ENCODE measurements at regions not wholly inside any gene's neighbourhood (a gene's known extent, or its start where the extent isn't known, plus 50 kb on each side); places are given as distances from the start of the nearest gene placed in this dataset.

GRCh38 chr14:101453225-101453624 lies 108.1 kb upstream of the DIO3 start:
- DNase-seq (ENCODE audit: low spot score): no peak

GRCh38 chr14:101454229-101454628 lies 107.1 kb upstream of the DIO3 start:
- DNase-seq (ENCODE audit: low spot score): no peak

GRCh38 chr14:101456246-101457175 lies 104.8 kb upstream of the DIO3 start:
- no peak for DNase-seq (ENCODE audit: low spot score)

- no peak for DNase-seq (ENCODE audit: low spot score)
Observed at GRCh38 chr14:101457301-101457935, 103.9 kb upstream of the DIO3 start.

GRCh38 chr14:101457936-101458740 lies 103.2 kb upstream of the DIO3 start:
- no peak for DNase-seq (ENCODE audit: low spot score)

- DNase-seq (ENCODE audit: low spot score): no peak
Observed at GRCh38 chr14:101458741-101459550, 102.3 kb upstream of the DIO3 start.

GRCh38 chr14:101459551-101459900 lies 101.8 kb upstream of the DIO3 start:
- no peak for DNase-seq (ENCODE audit: low spot score)

- no peak for DNase-seq (ENCODE audit: low spot score)
Observed at GRCh38 chr14:101460521-101460920, 100.8 kb upstream of the DIO3 start.

GRCh38 chr14:101460986-101461750 lies 100.1 kb upstream of the DIO3 start:
- no peak for DNase-seq (ENCODE audit: low spot score)

- DNase-seq (ENCODE audit: low spot score): no peak
Observed at GRCh38 chr14:101461891-101462290, 99.4 kb upstream of the DIO3 start.

GRCh38 chr14:101462726-101463565 lies 98.3 kb upstream of the DIO3 start:
- no peak for DNase-seq (ENCODE audit: low spot score)

GRCh38 chr14:101463566-101464171 lies 97.6 kb upstream of the DIO3 start:
- no peak for DNase-seq (ENCODE audit: low spot score)

- no peak for DNase-seq (ENCODE audit: low spot score)
Observed at GRCh38 chr14:101464310-101464983, 96.8 kb upstream of the DIO3 start.

- DNase-seq (ENCODE audit: low spot score): no peak
Observed at GRCh38 chr14:101464984-101465794, 96.1 kb upstream of the DIO3 start.

GRCh38 chr14:101465795-101466448 lies 95.4 kb upstream of the DIO3 start:
- no peak for DNase-seq (ENCODE audit: low spot score)

GRCh38 chr14:101466456-101467180 lies 94.7 kb upstream of the DIO3 start:
- DNase-seq (ENCODE audit: low spot score): no peak

Data from CD4-positive, alpha-beta T cell treated with Interleukin-15 for 4 hours (primary cell).